Lower lobe of right lung (tissue), 2 donors: ENCODE measurements at regions not wholly inside any gene's neighbourhood (a gene's known extent, or its start where the extent isn't known, plus 50 kb on each side); places are given as distances from the start of the nearest gene placed in this dataset.
"Not testable (repeated sequence)": the region's sequence is repeated elsewhere in the genome, so short reads cannot be mapped to it uniquely, and the experiment has no call there.

ENCODE experiments used
- ATAC-seq, 2 donors: fragments of 200-7000 bp; cut with Tn5 transposase; one replicate each; pipeline ENCODE4 v1.9.1; 2020 to 2022; ENCODE audit warnings: mild to moderate bottlenecking in 2 of 2, moderate library complexity in 2 of 2
- DNase-seq: peaks from one replicate; pipeline ENCODE4 v3.0.0-alpha.2; 2020
- H3K27ac ChIP-seq: fragments of 200-600 bp; one replicate; pipeline ENCODE4 v1.8.0; 2022
- H3K27me3 ChIP-seq: fragments of 200-600 bp; one replicate; pipeline ENCODE4 v1.8.0; 2022; ENCODE audit warnings: low read depth
- H3K36me3 ChIP-seq: fragments of 200-600 bp; one replicate; pipeline ENCODE4 v1.8.0; 2022; ENCODE audit warnings: mild to moderate bottlenecking
- H3K4me1 ChIP-seq: fragments of 200-600 bp; one replicate; pipeline ENCODE4 v1.8.0; 2022
- H3K4me3 ChIP-seq: fragments of 200-600 bp; one replicate; pipeline ENCODE4 v1.8.0; 2022; ENCODE audit warnings: mild to moderate bottlenecking
- H3K9me3 ChIP-seq: fragments of 200-600 bp; one replicate; pipeline ENCODE4 v1.8.0; 2022
- CTCF ChIP-seq: fragments of 200-600 bp; IDR thresholded peaks from one replicate; pipeline ENCODE4 v1.8.0; 2022; ENCODE audit warnings: antibody characterized with exemption, mild to moderate bottlenecking
- intact Hi-C: fragments of 100-400 bp; cut with DNase I; formaldehyde crosslinking; loops from one replicate; pipeline ENCODE4 v1.11.0; 2022
- donor health status: DM: no; HTN: yes; CAD: no; lungs with severe emphysema.

GRCh38 chr18:24616653-24617052 lies 156.2 kb downstream of the HRH4 start:
- no peaks in the 10 kb centered on the region for H3K9me3 ChIP-seq
- no peak overlapping the region for H3K4me3 ChIP-seq
- intact Hi-C loops = no loop called here
- H3K4me1 ChIP-seq = no peaks in the 10 kb centered on the region
- DNase-seq (no peak), ATAC-seq (no peak)
- H3K27ac ChIP-seq = no peak overlapping the region
- no peak for TF ChIP-seq CTCF
- no peaks in the 10 kb centered on the region for H3K27me3 ChIP-seq
- H3K36me3 ChIP-seq = no peaks in the 10 kb centered on the region

- H3K4me3 ChIP-seq, intact Hi-C loops: not testable (repeated sequence)
These were observed 164.0 kb downstream of the HRH4 start for GRCh38 chr18:24624421-24624820.

GRCh38 chr18:24627644-24628315 lies 167.3 kb downstream of the HRH4 start:
- no peaks in the 10 kb centered on the region for H3K36me3 ChIP-seq
- no peaks in the 10 kb centered on the region for H3K27me3 ChIP-seq
- H3K9me3 ChIP-seq = no peaks in the 10 kb centered on the region
- TF ChIP-seq CTCF = no peak
- H3K4me1 ChIP-seq = peaks cover 9% of the 10 kb centered on the region
- no peak for ATAC-seq
- H3K4me3 ChIP-seq = no peak overlapping the region
- intact Hi-C loops = no loop called here
- DNase-seq = no peak
- H3K27ac ChIP-seq = no peak overlapping the region

More at GRCh38 chr18:24624421-24624820, 164.0 kb downstream of the HRH4 start:
- H3K27me3 ChIP-seq, H3K27ac ChIP-seq, ATAC-seq, H3K9me3 ChIP-seq, H3K36me3 ChIP-seq, H3K4me1 ChIP-seq, DNase-seq: not testable (repeated sequence)

GRCh38 chr18:24628326-24628725 lies 167.9 kb downstream of the HRH4 start:
- H3K4me1 ChIP-seq = peaks cover 9% of the 10 kb centered on the region
- no peak for ATAC-seq
- H3K4me3 ChIP-seq = no peak overlapping the region
- DNase-seq = no peak
- H3K27me3 ChIP-seq = no peaks in the 10 kb centered on the region
- TF ChIP-seq CTCF = no peak
- no peak overlapping the region for H3K27ac ChIP-seq
- H3K36me3 ChIP-seq = no peaks in the 10 kb centered on the region
- H3K9me3 ChIP-seq = no peaks in the 10 kb centered on the region
- intact Hi-C loops = no loop called here

- DNase-seq (no peak), ATAC-seq (no peak)
- no peak for TF ChIP-seq CTCF
These were observed 169.5 kb downstream of the HRH4 start for GRCh38 chr18:24629921-24630320.

GRCh38 chr18:24630346-24630880 lies 170.0 kb downstream of the HRH4 start:
- intact Hi-C loops = no loop called here
- ATAC-seq = no peak
- Histone ChIP-seq H3K4me1 (peaks cover 9% of the 10 kb centered on the region), H3K27me3 (no peaks in the 10 kb centered on the region), H3K4me3 (no peak overlapping the region), H3K9me3 (no peaks in the 10 kb centered on the region), H3K36me3 (no peaks in the 10 kb centered on the region), H3K27ac (no peak overlapping the region)
- no peak for TF ChIP-seq CTCF
- no peak for DNase-seq

More at GRCh38 chr18:24629921-24630320, 169.5 kb downstream of the HRH4 start:
- no peaks in the 10 kb centered on the region for H3K9me3 ChIP-seq
- H3K27me3 ChIP-seq = no peaks in the 10 kb centered on the region
- H3K4me1 ChIP-seq = peaks cover 9% of the 10 kb centered on the region
- no peak overlapping the region for H3K27ac ChIP-seq
- H3K4me3 ChIP-seq = no peak overlapping the region
- no peaks in the 10 kb centered on the region for H3K36me3 ChIP-seq
- intact Hi-C loops = no loop called here
